Transverse colon (tissue), 3 donors: ENCODE measurements at regions not wholly inside any gene's neighbourhood (a gene's known extent, or its start where the extent isn't known, plus 50 kb on each side); places are given as distances from the start of the nearest gene placed in this dataset.

Experiments
- CTCF ChIP-seq, 5 experiments: fragments of 200-600 bp in 3 of 5; fragments of 450-650 bp in 2 of 5; sonication (generic) in 3 of 5; IDR thresholded peaks; 1 replicate in 2 of 5; 2 replicates in 3 of 5; pipeline ENCODE4 v1.5.1; 2016 to 2017; ENCODE audit warnings: antibody characterized with exemption in 5 of 5, inconsistent platforms in 3 of 5, mild to moderate bottlenecking in 2 of 5, moderate library complexity in 1 of 5
- POLR2A ChIP-seq: fragments of 450-650 bp; IDR thresholded peaks from one replicate; pipeline ENCODE4 v1.6.1; 2016; ENCODE audit warnings: antibody characterized with exemption, mild to moderate bottlenecking, moderate library complexity

- TF ChIP-seq POLR2A (no peak), CTCF (IDR thresholded peaks at IDR 0.05) (no peak)
Measured at GRCh38 chr6:101058296-101058695, 177.2 kb upstream of the ASCC3 start.
